DND-41 (cell line): ENCODE measurements at regions not wholly inside any gene's neighbourhood (a gene's known extent, or its start where the extent isn't known, plus 50 kb on each side); places are given as distances from the start of the nearest gene placed in this dataset.

Source experiments
- EZH2 ChIP-seq: IDR thresholded peaks from 3 replicates; pipeline ENCODE4 v1.6.1; 2012; ENCODE audit warnings: borderline replicate concordance, low read depth, mild to moderate bottlenecking, moderate library complexity, low read length, inconsistent platforms; ENCODE audit not compliant: severe bottlenecking
- TF ChIP-seq, protein P1 (sequence below): IDR thresholded peaks from 2 replicates; pipeline ENCODE4 v1.5.1; 2012; ENCODE audit warnings: borderline replicate concordance, low read length, moderate library complexity, mild to moderate bottlenecking; ENCODE audit not compliant: poor library complexity, severe bottlenecking; ENCODE audit errors: extremely low read depth

DNA sequence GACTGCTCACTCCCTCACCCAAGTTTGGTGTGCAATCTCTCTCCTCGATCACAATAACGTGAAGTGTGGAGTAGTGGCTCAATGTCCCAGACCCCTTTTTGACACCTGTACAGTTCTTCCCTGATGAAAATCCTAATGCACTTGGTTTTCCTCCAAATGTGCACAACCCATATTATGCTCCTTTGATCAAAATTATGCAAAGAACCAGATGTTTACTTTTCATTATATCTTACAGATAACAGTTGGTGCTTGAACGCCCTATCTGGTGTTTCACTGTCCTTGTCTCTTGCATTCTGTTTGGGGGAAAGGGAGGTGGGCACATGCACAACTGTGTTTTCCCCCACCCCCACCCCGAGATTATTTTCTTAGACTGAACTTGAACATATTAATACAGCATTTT lies 85.0 kb upstream of the CREB1 start:
- TF ChIP-seq, protein P1, sequence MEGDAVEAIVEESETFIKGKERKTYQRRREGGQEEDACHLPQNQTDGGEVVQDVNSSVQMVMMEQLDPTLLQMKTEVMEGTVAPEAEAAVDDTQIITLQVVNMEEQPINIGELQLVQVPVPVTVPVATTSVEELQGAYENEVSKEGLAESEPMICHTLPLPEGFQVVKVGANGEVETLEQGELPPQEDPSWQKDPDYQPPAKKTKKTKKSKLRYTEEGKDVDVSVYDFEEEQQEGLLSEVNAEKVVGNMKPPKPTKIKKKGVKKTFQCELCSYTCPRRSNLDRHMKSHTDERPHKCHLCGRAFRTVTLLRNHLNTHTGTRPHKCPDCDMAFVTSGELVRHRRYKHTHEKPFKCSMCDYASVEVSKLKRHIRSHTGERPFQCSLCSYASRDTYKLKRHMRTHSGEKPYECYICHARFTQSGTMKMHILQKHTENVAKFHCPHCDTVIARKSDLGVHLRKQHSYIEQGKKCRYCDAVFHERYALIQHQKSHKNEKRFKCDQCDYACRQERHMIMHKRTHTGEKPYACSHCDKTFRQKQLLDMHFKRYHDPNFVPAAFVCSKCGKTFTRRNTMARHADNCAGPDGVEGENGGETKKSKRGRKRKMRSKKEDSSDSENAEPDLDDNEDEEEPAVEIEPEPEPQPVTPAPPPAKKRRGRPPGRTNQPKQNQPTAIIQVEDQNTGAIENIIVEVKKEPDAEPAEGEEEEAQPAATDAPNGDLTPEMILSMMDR, result no peak
- TF ChIP-seq EZH2, result no peak
